Gastroesophageal sphincter (tissue), 4 donors: ENCODE measurements at regions not wholly inside any gene's neighbourhood (a gene's known extent, or its start where the extent isn't known, plus 50 kb on each side); places are given as distances from the start of the nearest gene placed in this dataset.

Source experiments
- ATAC-seq: fragments of 150-250 bp; one replicate; pipeline ENCODE4 v1.9.1; 2016; ENCODE audit warnings: mild to moderate bottlenecking, moderate library complexity
- H3K27ac ChIP-seq, 4 donors: fragments of 200-600 bp; sonication (generic) in 3 of 4; 1 replicate in 3 of 4; 2 replicates in 1 of 4; pipeline ENCODE4 v1.5.1; 2016 to 2019
- H3K27me3 ChIP-seq: fragments of 200-600 bp; sonication (generic); one replicate; pipeline ENCODE4 v1.5.1; 2019
- H3K36me3 ChIP-seq, 2 donors: fragments of 200-600 bp; sonication (generic); one replicate each; pipeline ENCODE4 v1.5.1; 2019; ENCODE audit warnings: control low read depth in 1 of 2
- H3K4me1 ChIP-seq, 3 donors: fragments of 200-600 bp; sonication (generic); 1 replicate in 2 of 3; 2 replicates in 1 of 3; pipeline ENCODE4 v1.5.1; 2016 to 2019; ENCODE audit warnings: control low read depth in 2 of 3
- H3K4me3 ChIP-seq, 2 donors: fragments of 200-600 bp; sonication (generic); one replicate each; pipeline ENCODE4 v1.5.1; 2019; ENCODE audit warnings: mild to moderate bottlenecking in 1 of 2, moderate library complexity in 1 of 2
- H3K9me3 ChIP-seq, 3 donors: fragments of 200-600 bp; sonication (generic); one replicate each; pipeline ENCODE4 v1.5.1; 2017 to 2019; ENCODE audit warnings: control low read depth in 2 of 3
- EP300 ChIP-seq: sonication (generic); formaldehyde crosslinking; IDR thresholded peaks from one replicate; pipeline ENCODE4 v1.6.1; 2017; ENCODE audit warnings: antibody characterized with exemption, mild to moderate bottlenecking
- POLR2A ChIP-seq, 2 donors: fragments of 450-650 bp; IDR thresholded peaks; one replicate each; pipeline ENCODE4 v1.6.1; 2017; ENCODE audit warnings: antibody characterized with exemption in 2 of 2, mild to moderate bottlenecking in 2 of 2, moderate library complexity in 1 of 2
- POLR2AphosphoS5 ChIP-seq: sonication (generic); formaldehyde crosslinking; IDR thresholded peaks from one replicate; pipeline ENCODE4 v1.6.1; 2017; ENCODE audit warnings: antibody characterized with exemption
- WGBS, 2 donors: methylation state at CpG; one replicate each; pipeline ENCODE4 v1.1.5; 2018; ENCODE audit warnings: low coverage in 1 of 2; 5-methylcytosine and 5-hydroxymethylcytosine counted together
- TF ChIP-seq, protein P1 (sequence below), 4 experiments: fragments of 200-600 bp in 2 of 4; fragments of 450-650 bp in 2 of 4; sonication (generic) in 1 of 4; IDR thresholded peaks; one replicate each; pipeline ENCODE4 v1.5.1; 2017 to 2019; ENCODE audit warnings: antibody characterized with exemption in 4 of 4, mild to moderate bottlenecking in 2 of 4, moderate library complexity in 2 of 4

DNA sequence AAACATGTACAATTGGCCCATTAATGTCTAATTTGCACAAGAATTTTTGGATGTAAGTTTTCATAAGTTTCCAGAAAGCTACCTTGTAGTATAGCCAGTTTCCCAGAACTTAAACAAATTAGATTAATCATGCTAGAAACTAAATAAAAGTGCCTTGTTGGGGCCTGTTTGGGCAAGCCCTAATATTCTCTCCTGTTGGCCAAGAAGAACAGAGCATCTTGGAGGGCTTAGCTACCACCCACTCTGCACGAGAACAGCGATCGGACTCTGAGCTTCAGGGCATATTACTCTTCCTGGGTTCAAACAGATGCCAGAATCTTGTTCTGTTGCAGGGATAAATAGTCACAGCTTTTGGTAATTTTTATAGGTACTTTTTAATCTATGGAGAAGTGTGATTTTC is 88.2 kb downstream of the GAS1 start:
- H3K36me3 ChIP-seq = no peaks in the 10 kb centered on the region
- 94 to 100% methylated on average over 3 of the region's 3 CpGs for WGBS, 2 donors
- no peak overlapping the region for H3K27ac ChIP-seq
- no peaks in the 10 kb centered on the region for H3K9me3 ChIP-seq
- no peak for ATAC-seq
- no peak overlapping the region for H3K4me3 ChIP-seq
- H3K27me3 ChIP-seq = no peaks in the 10 kb centered on the region
- TF ChIP-seq EP300 = no peak
- H3K4me1 ChIP-seq = peaks cover 0 to 6% (median 0%) of the 10 kb centered on the region in 3 donors

DNA sequence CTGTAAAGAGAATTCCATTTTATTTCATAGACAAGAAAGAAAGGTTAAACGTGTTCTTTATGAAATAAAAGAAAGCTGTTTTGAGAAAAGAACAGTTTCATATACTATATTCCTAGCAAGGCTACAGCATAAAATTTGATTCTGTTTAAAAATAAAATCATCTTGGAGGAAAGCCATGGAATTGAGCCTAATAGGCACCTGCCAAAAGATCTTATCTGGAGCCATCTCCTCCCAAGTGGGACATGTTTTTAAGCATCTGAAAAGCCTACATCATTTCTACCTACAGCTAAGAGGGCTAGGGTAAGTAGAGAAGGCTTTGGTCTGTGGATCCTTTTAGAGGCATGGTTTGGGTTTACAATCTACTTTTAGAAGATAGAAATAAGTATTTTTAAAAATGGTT is 89.3 kb downstream of the GAS1 start:
- 17 to 92% methylated on average over 1 of the region's 1 CpG for WGBS, 2 donors
- Histone ChIP-seq H3K27me3 (no peaks in the 10 kb centered on the region), H3K36me3 (no peaks in the 10 kb centered on the region), H3K4me1 (peaks cover 0 to 6% (median 0%) of the 10 kb centered on the region in 3 donors), H3K4me3 (no peak overlapping the region), H3K9me3 (no peaks in the 10 kb centered on the region), H3K27ac (no peak overlapping the region)
- ATAC-seq = no peak
- TF ChIP-seq EP300 = no peak
- TF ChIP-seq POLR2AphosphoS5 = no peak
- TF ChIP-seq, protein P1, sequence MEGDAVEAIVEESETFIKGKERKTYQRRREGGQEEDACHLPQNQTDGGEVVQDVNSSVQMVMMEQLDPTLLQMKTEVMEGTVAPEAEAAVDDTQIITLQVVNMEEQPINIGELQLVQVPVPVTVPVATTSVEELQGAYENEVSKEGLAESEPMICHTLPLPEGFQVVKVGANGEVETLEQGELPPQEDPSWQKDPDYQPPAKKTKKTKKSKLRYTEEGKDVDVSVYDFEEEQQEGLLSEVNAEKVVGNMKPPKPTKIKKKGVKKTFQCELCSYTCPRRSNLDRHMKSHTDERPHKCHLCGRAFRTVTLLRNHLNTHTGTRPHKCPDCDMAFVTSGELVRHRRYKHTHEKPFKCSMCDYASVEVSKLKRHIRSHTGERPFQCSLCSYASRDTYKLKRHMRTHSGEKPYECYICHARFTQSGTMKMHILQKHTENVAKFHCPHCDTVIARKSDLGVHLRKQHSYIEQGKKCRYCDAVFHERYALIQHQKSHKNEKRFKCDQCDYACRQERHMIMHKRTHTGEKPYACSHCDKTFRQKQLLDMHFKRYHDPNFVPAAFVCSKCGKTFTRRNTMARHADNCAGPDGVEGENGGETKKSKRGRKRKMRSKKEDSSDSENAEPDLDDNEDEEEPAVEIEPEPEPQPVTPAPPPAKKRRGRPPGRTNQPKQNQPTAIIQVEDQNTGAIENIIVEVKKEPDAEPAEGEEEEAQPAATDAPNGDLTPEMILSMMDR (IDR thresholded peaks at IDR 0.05) = no peak
- TF ChIP-seq POLR2A (IDR thresholded peaks at IDR 0.05) = no peak

DNA sequence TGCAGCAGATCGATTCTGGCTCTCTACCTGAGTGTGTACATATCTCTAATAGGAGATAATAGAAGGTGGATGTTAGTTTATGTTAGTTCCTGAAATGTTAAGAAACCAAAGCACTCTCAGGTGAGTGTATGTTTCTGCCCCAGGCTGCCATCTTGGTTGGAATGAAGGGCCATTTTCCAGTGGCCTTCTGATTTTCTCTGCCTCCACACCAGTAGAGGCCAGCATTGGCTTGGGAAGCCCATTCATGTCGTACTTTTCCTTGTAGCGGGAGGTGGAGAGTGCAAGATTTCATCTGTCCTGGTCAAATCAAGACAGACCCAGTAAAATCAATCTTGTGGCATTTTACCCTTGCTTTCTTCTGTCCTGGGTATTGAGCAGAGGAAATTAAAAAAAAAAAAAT is 91.0 kb downstream of the GAS1 start:
- H3K36me3 ChIP-seq = no peaks in the 10 kb centered on the region
- TF ChIP-seq, protein P1 (IDR thresholded peaks at IDR 0.05) = no peak
- TF ChIP-seq POLR2AphosphoS5 = no peak
- no peak for TF ChIP-seq POLR2A (IDR thresholded peaks at IDR 0.05)
- no peak for TF ChIP-seq EP300
- no peak overlapping the region for H3K4me3 ChIP-seq
- no peak for ATAC-seq
- H3K4me1 ChIP-seq = peaks cover 0 to 6% (median 0%) of the 10 kb centered on the region in 3 donors
- H3K9me3 ChIP-seq = no peaks in the 10 kb centered on the region
- H3K27me3 ChIP-seq = no peaks in the 10 kb centered on the region
- no peak overlapping the region for H3K27ac ChIP-seq
- 90 to 100% methylated on average over 2 of the region's 3 CpGs for WGBS, 2 donors

DNA sequence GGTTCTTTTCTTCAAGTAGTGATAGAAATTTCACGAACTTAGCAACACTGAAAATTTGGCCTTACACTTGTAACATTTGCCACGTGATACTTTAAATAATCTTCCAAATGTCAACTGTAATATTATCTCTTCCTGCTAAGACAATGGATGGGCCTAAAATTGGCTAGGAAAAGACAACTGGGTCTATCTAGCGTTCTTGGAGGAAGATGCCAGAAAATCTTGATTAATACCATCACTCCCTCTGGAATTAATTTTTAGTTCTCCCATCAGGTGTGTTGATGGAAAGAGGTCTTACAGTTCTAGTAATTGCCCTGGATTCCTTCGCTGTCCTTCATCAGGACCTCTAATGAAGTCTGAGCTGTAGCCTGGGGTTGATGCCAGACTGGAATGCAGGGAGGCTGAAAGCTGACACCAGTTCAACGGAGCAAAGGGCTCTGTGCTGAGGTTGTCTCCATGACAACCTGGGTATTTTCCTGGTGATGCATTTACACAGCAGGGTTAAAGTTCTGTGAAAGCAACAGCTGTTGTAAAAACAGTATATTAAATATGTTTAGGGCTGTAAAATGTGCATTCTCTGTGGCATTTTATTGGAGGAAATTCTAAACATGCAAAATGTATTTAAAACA is 92.3 kb downstream of the GAS1 start:
- H3K36me3 ChIP-seq = no peaks in the 10 kb centered on the region
- no peak overlapping the region for H3K27ac ChIP-seq
- no peak for ATAC-seq
- H3K27me3 ChIP-seq = no peaks in the 10 kb centered on the region
- 20 to 42% methylated on average over 4 to 5 of the region's 5 CpGs for WGBS, 2 donors
- H3K4me3 ChIP-seq = no peak overlapping the region
- H3K9me3 ChIP-seq = no peaks in the 10 kb centered on the region
- peaks cover 0 to 6% (median 0%) of the 10 kb centered on the region in 3 donors for H3K4me1 ChIP-seq
- no peak for TF ChIP-seq EP300
- TF ChIP-seq, protein P1 (IDR thresholded peaks at IDR 0.05) = no peak
- no peak for TF ChIP-seq POLR2AphosphoS5
- no peak for TF ChIP-seq POLR2A (IDR thresholded peaks at IDR 0.05)

DNA sequence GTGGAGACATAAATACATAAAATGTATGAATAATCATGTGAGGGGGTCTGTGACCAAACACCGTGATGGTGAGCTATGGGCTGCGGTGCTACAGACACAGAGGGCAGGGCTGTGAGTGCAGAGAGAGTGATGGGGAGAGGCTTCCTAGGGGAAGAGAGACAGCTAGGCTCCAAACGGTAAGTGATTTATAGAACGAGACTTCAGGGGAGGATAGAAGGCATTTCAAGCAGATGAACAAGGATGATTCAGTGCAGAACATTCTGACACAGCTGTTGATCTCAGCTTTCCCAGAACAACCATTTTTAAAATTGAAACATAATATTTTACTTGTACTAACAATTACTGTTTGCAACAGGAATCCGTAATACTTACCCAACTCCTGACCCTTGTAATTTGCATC is 100.7 kb downstream of the GAS1 start:
- no peaks in the 10 kb centered on the region for H3K4me1 ChIP-seq
- no peaks in the 10 kb centered on the region for H3K27me3 ChIP-seq
- H3K27ac ChIP-seq = no peak overlapping the region
- no peaks in the 10 kb centered on the region for H3K9me3 ChIP-seq
- no peak for TF ChIP-seq POLR2AphosphoS5
- TF ChIP-seq EP300 = no peak
- TF ChIP-seq, protein P1 (IDR thresholded peaks at IDR 0.05) = no peak
- no peak for TF ChIP-seq POLR2A (IDR thresholded peaks at IDR 0.05)
- 82 to 83% methylated on average over 5 of the region's 5 CpGs for WGBS, 2 donors
- H3K36me3 ChIP-seq = no peaks in the 10 kb centered on the region
- no peak for ATAC-seq
- no peak overlapping the region for H3K4me3 ChIP-seq
